Panc1 (cell line): ENCODE measurements at regions not wholly inside any gene's neighbourhood (a gene's known extent, or its start where the extent isn't known, plus 50 kb on each side); places are given as distances from the start of the nearest gene placed in this dataset.

ENCODE experiments used
- ATAC-seq: fragments of 200-7000 bp; cut with Tn5 transposase; 2 replicates; pipeline ENCODE4 v1.9.1; 2020; ENCODE audit warnings: mild to moderate bottlenecking, moderate library complexity
- BruUV-seq: library from RNA; stranded (reverse); fragments of 400-500 nt; replicated peaks from 2 replicates; lab custom pipeline; 2021; lab: Mats Ljungman, UMichigan
- CTCF ChIA-PET: fragments of 300-600 bp; sonication (Branson Sonifier 250); formaldehyde crosslinking; loops from one replicate; lab custom pipeline; 2022; ENCODE audit warnings: antibody characterized with exemption; lab: Charles Lee
- POLR2A ChIA-PET: fragments of 300-600 bp; sonication (Branson Sonifier 250); formaldehyde crosslinking; loops from one replicate; lab custom pipeline; 2022; ENCODE audit warnings: antibody characterized with exemption; lab: Charles Lee
- DNase-seq: peaks from one replicate; pipeline ENCODE4 v3.0.0-alpha.2; 2010; ENCODE audit warnings: low read depth, low spot score
- H3K27ac ChIP-seq: 2 replicates; pipeline ENCODE4 v1.5.1; 2011; ENCODE audit warnings: mild to moderate bottlenecking, low read length, inconsistent platforms
- H3K27me3 ChIP-seq: fragments of 200-500 bp; sonication (Bioruptor generic); 2 replicates; pipeline ENCODE4 v1.6.0; 2014; ENCODE audit warnings: low read length, inconsistent platforms; ENCODE audit not compliant: control insufficient read depth, insufficient read depth
- H3K36me3 ChIP-seq: fragments of 200-500 bp; sonication (Bioruptor generic); 2 replicates; pipeline ENCODE4 v1.5.1; 2014; ENCODE audit warnings: inconsistent platforms, mild to moderate bottlenecking, low read length, moderate library complexity; ENCODE audit not compliant: control insufficient read depth, insufficient read depth
- H3K4me1 ChIP-seq: 2 replicates; pipeline ENCODE4 v1.5.1; 2011; ENCODE audit warnings: inconsistent platforms, mild to moderate bottlenecking, low read length, moderate library complexity; ENCODE audit not compliant: control insufficient read depth, insufficient read depth
- H3K4me3 ChIP-seq, 2 experiments: 2 replicates each; pipeline ENCODE4 v1.5.1; 2011 to 2012; ENCODE audit warnings: low read depth in 2 of 2, low read length in 2 of 2, mild to moderate bottlenecking in 2 of 2, inconsistent platforms in 1 of 2, moderate library complexity in 1 of 2
- H3K9me3 ChIP-seq: fragments of 200-500 bp; sonication (Bioruptor generic); 2 replicates; pipeline ENCODE4 v1.5.1; 2014; ENCODE audit warnings: low read depth, mild to moderate bottlenecking, inconsistent platforms, low read length, moderate library complexity; ENCODE audit not compliant: control insufficient read depth, insufficient read depth
- POLR2AphosphoS5 ChIP-seq: IDR thresholded peaks from 2 replicates; pipeline ENCODE4 v1.6.1; 2012; ENCODE audit warnings: mild to moderate bottlenecking, low read depth, low read length, moderate library complexity
- REST ChIP-seq, 2 experiments: IDR thresholded peaks; 2 replicates each; pipeline ENCODE4 v1.6.1; 2011 to 2012; ENCODE audit warnings: low read depth in 2 of 2, control low read depth in 1 of 2, low read length in 1 of 2, mild to moderate bottlenecking in 1 of 2, moderate library complexity in 1 of 2; ENCODE audit not compliant: insufficient read depth in 1 of 2
- SIN3A ChIP-seq: IDR thresholded peaks from 2 replicates; pipeline ENCODE4 v1.6.1; 2012; ENCODE audit warnings: low read depth, mild to moderate bottlenecking, low read length, moderate library complexity, borderline replicate concordance; ENCODE audit not compliant: insufficient read depth
- TCF7L2 ChIP-seq: IDR thresholded peaks from 2 replicates; pipeline ENCODE4 v1.6.1; 2011; ENCODE audit warnings: mild to moderate bottlenecking, low read depth, low read length, inconsistent platforms
- in situ Hi-C: cut with HindIII; loops from 2 replicates; pipeline ENCODE4 v1.10.0; 2016; ENCODE audit warnings: low sequenced_read_pairs, low pct_unique_long_range_greater_than_20kb
- intact Hi-C: fragments of 100-400 bp; cut with micrococcal nuclease; formaldehyde crosslinking; loops from one replicate; pipeline ENCODE4 v1.10.0; 2022; ENCODE audit not compliant: unreplicated experiment
- TF ChIP-seq, protein P1 (sequence below): fragments of 450-650 bp; IDR thresholded peaks from 2 replicates; pipeline ENCODE4 v1.5.1; 2017; ENCODE audit warnings: mild to moderate bottlenecking

GRCh38 chr15:62847900-62848489, 194.6 kb upstream of the TPM1 start:
- Histone ChIP-seq H3K36me3 (no peaks in the 10 kb centered on the region), H3K27me3 (no peaks in the 10 kb centered on the region), H3K9me3 (no peaks in the 10 kb centered on the region), H3K27ac (peak overlapping the region; percentile 48; the same call in 1 of the 2 replicates), H3K4me3 (no peak overlapping the region), H3K4me1 (peaks cover 39% of the 10 kb centered on the region)
- ATAC-seq = peak; percentile 74
- TF ChIP-seq SIN3A (no peak), TCF7L2 (no peak), REST (IDR thresholded peaks at IDR 0.05; ENCODE audit: insufficient read depth in 1 of 2, low read depth in 2 of 2, low read length in 1 of 2) (no peak), POLR2AphosphoS5 (no peak)
- TF ChIP-seq, protein P1, sequence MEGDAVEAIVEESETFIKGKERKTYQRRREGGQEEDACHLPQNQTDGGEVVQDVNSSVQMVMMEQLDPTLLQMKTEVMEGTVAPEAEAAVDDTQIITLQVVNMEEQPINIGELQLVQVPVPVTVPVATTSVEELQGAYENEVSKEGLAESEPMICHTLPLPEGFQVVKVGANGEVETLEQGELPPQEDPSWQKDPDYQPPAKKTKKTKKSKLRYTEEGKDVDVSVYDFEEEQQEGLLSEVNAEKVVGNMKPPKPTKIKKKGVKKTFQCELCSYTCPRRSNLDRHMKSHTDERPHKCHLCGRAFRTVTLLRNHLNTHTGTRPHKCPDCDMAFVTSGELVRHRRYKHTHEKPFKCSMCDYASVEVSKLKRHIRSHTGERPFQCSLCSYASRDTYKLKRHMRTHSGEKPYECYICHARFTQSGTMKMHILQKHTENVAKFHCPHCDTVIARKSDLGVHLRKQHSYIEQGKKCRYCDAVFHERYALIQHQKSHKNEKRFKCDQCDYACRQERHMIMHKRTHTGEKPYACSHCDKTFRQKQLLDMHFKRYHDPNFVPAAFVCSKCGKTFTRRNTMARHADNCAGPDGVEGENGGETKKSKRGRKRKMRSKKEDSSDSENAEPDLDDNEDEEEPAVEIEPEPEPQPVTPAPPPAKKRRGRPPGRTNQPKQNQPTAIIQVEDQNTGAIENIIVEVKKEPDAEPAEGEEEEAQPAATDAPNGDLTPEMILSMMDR = peak; percentile 85
- no TSS peak for BruUV-seq
- CTCF ChIA-PET = interaction anchor here (0.6 to 1.1 kb wide), 3 partner anchors 66 to 652 kb away, joined by 3 to 7 read pairs (median 6); no protein-coding TSS in a partner anchor
- in situ Hi-C loops = no loop called here
- peak; percentile 52 for DNase-seq
- intact Hi-C loops = loop anchor here (5.0 kb wide), 1 partner anchor 204 kb away; no protein-coding TSS in a partner anchor
- POLR2A ChIA-PET = no interaction called here

GRCh38 chr15:62848632-62849050, 193.9 kb upstream of the TPM1 start:
- ChIA-PET POLR2A (no interaction called here), CTCF (interaction anchor here (0.6 kb wide), 1 partner anchor 197 kb away, joined by 3 read pairs; no protein-coding TSS in a partner anchor)
- Histone ChIP-seq H3K4me3 (no peak overlapping the region), H3K27me3 (no peaks in the 10 kb centered on the region), H3K36me3 (no peaks in the 10 kb centered on the region), H3K9me3 (no peaks in the 10 kb centered on the region), H3K4me1 (peaks cover 39% of the 10 kb centered on the region), H3K27ac (peak overlapping the region; percentile 49)
- in situ Hi-C loops = no loop called here
- DNase-seq (no peak), ATAC-seq (no peak)
- intact Hi-C loops = loop anchor here (5.0 kb wide), 1 partner anchor 204 kb away; no protein-coding TSS in a partner anchor
- TF ChIP-seq, protein P1 = no peak
- TF ChIP-seq TCF7L2 = no peak
- TF ChIP-seq REST (IDR thresholded peaks at IDR 0.05; ENCODE audit: insufficient read depth in 1 of 2, low read depth in 2 of 2, low read length in 1 of 2) = no peak
- TF ChIP-seq SIN3A = no peak
- no peak for TF ChIP-seq POLR2AphosphoS5
- no TSS peak for BruUV-seq
